IPS-18a (cell line): ENCODE measurements at regions not wholly inside any gene's neighbourhood (a gene's known extent, or its start where the extent isn't known, plus 50 kb on each side); places are given as distances from the start of the nearest gene placed in this dataset.
"Not testable (repeated sequence)": the region's sequence is repeated elsewhere in the genome, so short reads cannot be mapped to it uniquely, and the experiment has no call there.

Experiments
- H3K27ac ChIP-seq: one replicate; pipeline ENCODE4 v1.5.1; 2013; ENCODE audit warnings: low read length
- H3K27me3 ChIP-seq: one replicate; pipeline ENCODE4 v1.6.1; 2013; ENCODE audit warnings: mild to moderate bottlenecking, low read length; ENCODE audit not compliant: control insufficient read depth, insufficient read depth
- H3K36me3 ChIP-seq: one replicate; pipeline ENCODE4 v1.6.1; 2013; ENCODE audit warnings: low read depth, low read length; ENCODE audit not compliant: control insufficient read depth
- H3K4me1 ChIP-seq: one replicate; pipeline ENCODE4 v1.6.1; 2013; ENCODE audit warnings: low read depth, low read length; ENCODE audit not compliant: control insufficient read depth
- H3K4me3 ChIP-seq: one replicate; pipeline ENCODE4 v1.5.1; 2013; ENCODE audit warnings: low read length
- H3K9ac ChIP-seq: one replicate; pipeline ENCODE4 v1.6.1; 2013; ENCODE audit warnings: mild to moderate bottlenecking, low read length, moderate library complexity
- H3K9me3 ChIP-seq: one replicate; pipeline ENCODE4 v1.6.1; 2013; ENCODE audit warnings: low read depth, low read length; ENCODE audit not compliant: control insufficient read depth

GRCh38 chr2:145887915-145888314 lies 1368.0 kb upstream of the ZEB2 start:
- Histone ChIP-seq H3K27ac (no peak overlapping the region), H3K9ac (no peak overlapping the region), H3K4me1 (no peaks in the 10 kb centered on the region), H3K9me3 (no peaks in the 10 kb centered on the region), H3K36me3 (no peaks in the 10 kb centered on the region), H3K27me3 (no peaks in the 10 kb centered on the region), H3K4me3 (no peak overlapping the region)

DNA sequence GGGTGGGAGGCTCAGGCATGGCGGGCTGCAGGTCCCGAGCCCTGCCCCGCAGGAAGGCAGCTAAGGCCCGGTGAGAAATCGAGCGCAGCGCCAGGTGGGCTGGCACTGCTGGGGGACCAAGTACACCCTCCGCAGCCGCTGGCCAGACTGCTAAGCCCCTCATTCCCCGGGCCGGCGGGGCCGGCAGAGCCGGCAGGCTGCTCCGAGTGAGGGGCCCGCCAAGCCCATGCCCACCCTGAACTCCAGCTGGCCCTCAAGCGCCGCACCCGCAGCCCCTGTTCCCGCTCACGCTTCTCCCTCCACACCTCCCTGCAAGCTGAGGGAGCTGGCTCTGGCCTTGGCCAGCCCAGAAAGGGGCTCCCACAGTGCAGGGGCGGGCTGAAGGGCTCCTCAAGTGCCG lies 1361.1 kb upstream of the ZEB2 start:
- H3K27ac ChIP-seq, H3K9me3 ChIP-seq, H3K36me3 ChIP-seq, H3K9ac ChIP-seq, H3K4me1 ChIP-seq, H3K27me3 ChIP-seq, H3K4me3 ChIP-seq: not testable (repeated sequence)

- H3K27ac ChIP-seq, result no peak overlapping the region
- H3K4me1 ChIP-seq, result no peaks in the 10 kb centered on the region
- H3K36me3 ChIP-seq, result no peaks in the 10 kb centered on the region
- no peaks in the 10 kb centered on the region for H3K9me3 ChIP-seq
- no peaks in the 10 kb centered on the region for H3K27me3 ChIP-seq
- no peak overlapping the region for H3K9ac ChIP-seq
- H3K4me3 ChIP-seq, result no peak overlapping the region
Measured at GRCh38 chr2:145875016-145875415, 1355.1 kb upstream of the ZEB2 start.

GRCh38 chr2:145874466-145874865 lies 1354.5 kb upstream of the ZEB2 start:
- H3K36me3 ChIP-seq, result no peaks in the 10 kb centered on the region
- no peaks in the 10 kb centered on the region for H3K27me3 ChIP-seq
- no peaks in the 10 kb centered on the region for H3K9me3 ChIP-seq
- H3K9ac ChIP-seq, result no peak overlapping the region
- H3K4me3 ChIP-seq, result no peak overlapping the region
- no peaks in the 10 kb centered on the region for H3K4me1 ChIP-seq
- no peak overlapping the region for H3K27ac ChIP-seq

- Histone ChIP-seq H3K27ac (no peak overlapping the region), H3K4me3 (no peak overlapping the region), H3K9me3 (no peaks in the 10 kb centered on the region), H3K27me3 (peaks cover 17% of the 10 kb centered on the region), H3K9ac (no peak overlapping the region), H3K36me3 (no peaks in the 10 kb centered on the region), H3K4me1 (peaks cover 12% of the 10 kb centered on the region)
Measured at GRCh38 chr2:145864501-145864900, 1344.6 kb upstream of the ZEB2 start.

- H3K36me3 ChIP-seq, result no peaks in the 10 kb centered on the region
- no peak overlapping the region for H3K9ac ChIP-seq
- no peaks in the 10 kb centered on the region for H3K9me3 ChIP-seq
Measured at GRCh38 chr2:145861940-145862339, 1342.0 kb upstream of the ZEB2 start.

GRCh38 chr2:145860083-145860482 lies 1340.2 kb upstream of the ZEB2 start:
- Histone ChIP-seq H3K4me1 (peaks cover 12% of the 10 kb centered on the region), H3K4me3 (no peak overlapping the region)

More at GRCh38 chr2:145861940-145862339, 1342.0 kb upstream of the ZEB2 start:
- no peak overlapping the region for H3K4me3 ChIP-seq
- H3K27ac ChIP-seq, result no peak overlapping the region
- H3K4me1 ChIP-seq, result peaks cover 12% of the 10 kb centered on the region
- peaks cover 17% of the 10 kb centered on the region for H3K27me3 ChIP-seq

DNA sequence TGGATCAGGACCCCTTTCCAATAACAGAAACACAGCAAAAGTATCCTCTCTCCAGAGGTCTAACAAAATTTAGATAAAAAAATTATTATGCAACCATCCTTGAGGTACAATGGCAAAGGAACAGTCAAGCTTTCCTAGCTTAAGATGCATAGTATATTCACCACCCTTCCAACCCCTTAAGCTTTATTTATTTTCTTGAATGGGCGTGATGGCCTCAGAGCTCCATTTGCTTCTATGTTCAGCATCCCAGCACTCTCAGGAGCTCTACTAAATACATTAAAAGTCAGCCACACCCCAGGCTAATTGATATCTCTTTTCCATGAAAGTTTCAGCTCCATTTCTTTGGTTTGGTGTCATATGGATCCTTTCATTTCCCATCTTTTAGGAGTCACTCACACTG lies 1335.2 kb upstream of the ZEB2 start:
- Histone ChIP-seq H3K4me1 (no peaks in the 10 kb centered on the region), H3K4me3 (no peak overlapping the region), H3K27me3 (no peaks in the 10 kb centered on the region), H3K27ac (no peak overlapping the region), H3K36me3 (no peaks in the 10 kb centered on the region), H3K9ac (no peak overlapping the region), H3K9me3 (no peaks in the 10 kb centered on the region)

More at GRCh38 chr2:145860083-145860482, 1340.2 kb upstream of the ZEB2 start:
- H3K9ac ChIP-seq, result no peak overlapping the region
- H3K27ac ChIP-seq, result no peak overlapping the region
- peaks cover 17% of the 10 kb centered on the region for H3K27me3 ChIP-seq
- H3K36me3 ChIP-seq, result no peaks in the 10 kb centered on the region
- no peaks in the 10 kb centered on the region for H3K9me3 ChIP-seq

DNA sequence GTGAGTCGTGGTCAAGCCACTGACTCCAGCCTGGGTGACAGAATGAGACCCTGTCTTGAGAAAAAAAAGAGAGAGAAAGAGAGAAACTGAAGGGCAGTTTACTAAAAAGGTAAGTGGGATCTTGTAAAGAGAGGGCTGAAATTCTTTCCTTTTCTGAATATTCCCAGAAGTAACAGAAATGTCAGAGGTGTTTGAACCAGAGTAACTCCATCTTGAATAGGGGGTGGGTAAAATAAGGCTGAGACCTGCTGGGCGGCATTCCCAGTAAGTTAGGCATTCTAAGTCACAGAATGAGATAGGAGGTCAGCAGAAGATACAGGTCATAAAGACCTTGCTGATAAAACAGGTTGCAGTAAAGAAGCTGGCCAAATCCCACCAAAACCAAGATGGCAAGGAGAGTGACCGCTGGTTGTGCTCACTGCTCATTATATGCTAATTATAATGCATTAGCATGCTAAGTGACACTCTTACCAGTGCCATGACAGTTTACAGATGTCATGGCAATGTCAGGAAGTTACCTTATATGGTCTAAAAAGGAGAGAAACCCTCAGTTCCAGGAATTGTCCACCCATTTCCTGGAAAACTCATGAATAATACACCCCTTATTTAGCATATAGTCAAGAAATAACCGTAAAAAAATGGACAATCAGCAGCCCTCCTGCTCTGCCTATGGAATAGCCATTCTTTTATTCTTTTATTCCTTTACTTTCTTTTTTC lies 1334.3 kb upstream of the ZEB2 start:
- no peaks in the 10 kb centered on the region for H3K36me3 ChIP-seq
- H3K9me3 ChIP-seq, result no peaks in the 10 kb centered on the region
- no peak overlapping the region for H3K27ac ChIP-seq
- no peak overlapping the region for H3K4me3 ChIP-seq
- H3K27me3 ChIP-seq, result no peaks in the 10 kb centered on the region
- H3K9ac ChIP-seq, result no peak overlapping the region
- H3K4me1 ChIP-seq, result no peaks in the 10 kb centered on the region

GRCh38 chr2:145851730-145852129 lies 1331.8 kb upstream of the ZEB2 start:
- no peaks in the 10 kb centered on the region for H3K27me3 ChIP-seq
- no peaks in the 10 kb centered on the region for H3K9me3 ChIP-seq
- no peak overlapping the region for H3K4me3 ChIP-seq

GRCh38 chr2:145849466-145849865 lies 1329.5 kb upstream of the ZEB2 start:
- Histone ChIP-seq H3K4me3 (no peak overlapping the region), H3K27me3 (no peaks in the 10 kb centered on the region), H3K9ac (no peak overlapping the region), H3K36me3 (no peaks in the 10 kb centered on the region), H3K27ac (no peak overlapping the region), H3K4me1 (no peaks in the 10 kb centered on the region), H3K9me3 (no peaks in the 10 kb centered on the region)

More at GRCh38 chr2:145851730-145852129, 1331.8 kb upstream of the ZEB2 start:
- H3K27ac ChIP-seq, result no peak overlapping the region
- no peaks in the 10 kb centered on the region for H3K36me3 ChIP-seq
- H3K9ac ChIP-seq, result no peak overlapping the region
- no peaks in the 10 kb centered on the region for H3K4me1 ChIP-seq

DNA sequence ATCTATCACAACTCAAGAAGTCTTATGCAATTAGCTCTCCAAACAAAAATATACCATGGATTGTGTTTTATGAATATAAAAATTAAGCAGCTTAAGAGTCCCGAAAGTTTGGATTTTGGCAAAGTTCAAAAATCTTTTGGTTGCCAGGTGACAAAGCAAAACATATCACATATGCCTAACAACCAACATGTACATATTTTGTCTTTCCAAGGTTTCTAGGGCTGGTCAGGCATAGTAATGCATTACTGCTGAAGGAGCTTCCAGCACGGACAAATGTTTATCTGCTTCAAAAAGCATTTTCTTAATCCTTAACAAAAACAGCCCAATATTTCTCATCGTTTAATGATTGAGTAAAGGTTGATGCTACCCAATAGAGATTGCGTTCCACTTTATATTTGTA lies 1327.1 kb upstream of the ZEB2 start:
- H3K4me3 ChIP-seq, result no peak overlapping the region
- no peaks in the 10 kb centered on the region for H3K27me3 ChIP-seq

More for the DNA sequence above, 1327.1 kb upstream of the ZEB2 start:
- no peaks in the 10 kb centered on the region for H3K4me1 ChIP-seq
- H3K9me3 ChIP-seq, result no peaks in the 10 kb centered on the region
- no peaks in the 10 kb centered on the region for H3K36me3 ChIP-seq
- no peak overlapping the region for H3K9ac ChIP-seq
- H3K27ac ChIP-seq, result no peak overlapping the region
